Activated CD8-positive, alpha-beta T cell treated with anti-CD3 and anti-CD28 coated beads for 36 hours (primary cell): ENCODE measurements at regions not wholly inside any gene's neighbourhood (a gene's known extent, or its start where the extent isn't known, plus 50 kb on each side); places are given as distances from the start of the nearest gene placed in this dataset.

ENCODE experiments used
- ATAC-seq: fragments of 200-7000 bp; cut with Tn5 transposase; one replicate; pipeline ENCODE4 v1.10.0; 2021; ENCODE audit warnings: mild to moderate bottlenecking, moderate library complexity
- CTCF ChIA-PET: fragments of 350-600 bp; sonication (Branson Sonifier 250); formaldehyde crosslinking; loops from one replicate; lab custom pipeline; 2021; ENCODE audit warnings: antibody characterized with exemption; lab: Charles Lee
- POLR2A ChIA-PET: fragments of 350-600 bp; sonication (Branson Sonifier 250); formaldehyde crosslinking; loops from one replicate; lab custom pipeline; 2021; ENCODE audit warnings: antibody characterized with exemption; lab: Charles Lee
- DNase-seq: peaks from one replicate; pipeline ENCODE4 v3.0.0-alpha.2; 2020
- H3K27ac Mint-ChIP-seq: one replicate; pipeline ENCODE4 v1.8.0; 2021; ENCODE audit warnings: mild to moderate bottlenecking, mixed read lengths
- H3K27me3 Mint-ChIP-seq: one replicate; pipeline ENCODE4 v1.8.0; 2021; ENCODE audit warnings: mixed read lengths
- H3K36me3 Mint-ChIP-seq: one replicate; pipeline ENCODE4 v1.8.0; 2021; ENCODE audit warnings: low read depth, mixed read lengths
- H3K4me1 Mint-ChIP-seq: one replicate; pipeline ENCODE4 v1.8.0; 2021; ENCODE audit warnings: low read depth, mixed read lengths
- H3K4me3 Mint-ChIP-seq: one replicate; pipeline ENCODE4 v1.8.0; 2021; ENCODE audit warnings: mild to moderate bottlenecking, moderate library complexity, mixed read lengths
- H3K9me3 Mint-ChIP-seq: one replicate; pipeline ENCODE4 v1.8.0; 2021; ENCODE audit warnings: mixed read lengths
- intact Hi-C: fragments of 100-400 bp; cut with micrococcal nuclease; formaldehyde crosslinking; loops from one replicate; pipeline ENCODE4 v1.10.0; 2022
- TF ChIP-seq, protein P1 (sequence below): fragments of 200-600 bp; IDR thresholded peaks from one replicate; pipeline ENCODE4 v1.8.0; 2022; ENCODE audit warnings: antibody characterized with exemption, mild to moderate bottlenecking

DNA sequence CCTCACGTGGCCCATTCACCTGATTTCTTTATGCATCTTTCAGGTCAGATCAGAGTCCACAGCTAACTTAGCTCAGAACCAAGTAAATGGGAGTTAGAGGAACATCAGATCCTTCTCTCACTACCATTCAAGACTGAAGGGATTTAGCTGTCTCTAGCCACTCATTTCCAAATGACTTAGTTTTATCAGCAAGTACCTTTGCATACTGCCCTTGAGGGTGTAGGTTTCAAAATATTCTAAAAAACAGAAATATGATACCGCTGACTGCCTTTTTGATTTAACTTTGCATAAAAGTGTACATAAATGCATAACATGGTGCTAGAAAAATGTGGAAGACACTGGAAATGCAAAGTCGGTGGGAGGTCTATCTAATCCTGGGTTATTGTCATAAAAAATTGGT is 500.6 kb upstream of the CHORDC1 start:
- Mint-ChIP-seq H3K4me1 (no peaks in the 10 kb centered on the region), H3K27me3 (no peaks in the 10 kb centered on the region), H3K36me3 (no peaks in the 10 kb centered on the region), H3K9me3 (peaks cover 5% of the 10 kb centered on the region), H3K4me3 (no peak overlapping the region), H3K27ac (no peak overlapping the region)
- intact Hi-C loops, result no loop called here
- ChIA-PET POLR2A (no interaction called here), CTCF (no interaction called here)
- no peak for ATAC-seq
- TF ChIP-seq, protein P1, sequence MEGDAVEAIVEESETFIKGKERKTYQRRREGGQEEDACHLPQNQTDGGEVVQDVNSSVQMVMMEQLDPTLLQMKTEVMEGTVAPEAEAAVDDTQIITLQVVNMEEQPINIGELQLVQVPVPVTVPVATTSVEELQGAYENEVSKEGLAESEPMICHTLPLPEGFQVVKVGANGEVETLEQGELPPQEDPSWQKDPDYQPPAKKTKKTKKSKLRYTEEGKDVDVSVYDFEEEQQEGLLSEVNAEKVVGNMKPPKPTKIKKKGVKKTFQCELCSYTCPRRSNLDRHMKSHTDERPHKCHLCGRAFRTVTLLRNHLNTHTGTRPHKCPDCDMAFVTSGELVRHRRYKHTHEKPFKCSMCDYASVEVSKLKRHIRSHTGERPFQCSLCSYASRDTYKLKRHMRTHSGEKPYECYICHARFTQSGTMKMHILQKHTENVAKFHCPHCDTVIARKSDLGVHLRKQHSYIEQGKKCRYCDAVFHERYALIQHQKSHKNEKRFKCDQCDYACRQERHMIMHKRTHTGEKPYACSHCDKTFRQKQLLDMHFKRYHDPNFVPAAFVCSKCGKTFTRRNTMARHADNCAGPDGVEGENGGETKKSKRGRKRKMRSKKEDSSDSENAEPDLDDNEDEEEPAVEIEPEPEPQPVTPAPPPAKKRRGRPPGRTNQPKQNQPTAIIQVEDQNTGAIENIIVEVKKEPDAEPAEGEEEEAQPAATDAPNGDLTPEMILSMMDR, result no peak
- DNase-seq, result no peak

DNA sequence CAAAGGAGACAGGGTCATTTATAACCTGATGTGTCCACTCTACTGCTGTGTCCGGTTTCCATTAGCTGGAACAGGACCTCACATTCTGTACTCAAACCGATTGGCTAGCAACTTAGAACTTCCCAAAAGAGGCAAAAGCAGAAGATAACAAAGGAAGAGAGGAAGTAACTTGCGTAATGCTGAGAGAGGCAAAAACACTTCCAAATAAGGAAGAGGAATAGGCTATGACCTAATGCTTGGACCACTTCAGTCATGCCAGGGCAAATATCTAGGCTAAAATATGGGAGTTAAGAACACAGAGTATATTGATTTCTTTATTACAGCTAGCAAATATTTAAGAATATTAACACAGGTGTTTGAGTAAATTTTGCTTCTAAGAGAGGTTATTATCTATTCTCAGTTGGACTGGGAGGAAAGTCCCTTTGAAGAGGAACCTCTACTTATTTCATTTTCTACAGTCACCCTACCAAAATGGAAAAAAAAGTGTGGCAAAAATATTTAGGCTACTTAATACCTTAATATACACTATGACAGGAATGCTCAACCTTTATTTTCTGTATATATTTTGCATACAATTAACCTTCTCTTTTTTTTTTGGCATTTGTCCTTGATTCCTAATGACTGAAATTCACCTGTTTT is 499.8 kb upstream of the CHORDC1 start:
- no peak overlapping the region for H3K4me3 Mint-ChIP-seq
- POLR2A ChIA-PET, result no interaction called here

DNA sequence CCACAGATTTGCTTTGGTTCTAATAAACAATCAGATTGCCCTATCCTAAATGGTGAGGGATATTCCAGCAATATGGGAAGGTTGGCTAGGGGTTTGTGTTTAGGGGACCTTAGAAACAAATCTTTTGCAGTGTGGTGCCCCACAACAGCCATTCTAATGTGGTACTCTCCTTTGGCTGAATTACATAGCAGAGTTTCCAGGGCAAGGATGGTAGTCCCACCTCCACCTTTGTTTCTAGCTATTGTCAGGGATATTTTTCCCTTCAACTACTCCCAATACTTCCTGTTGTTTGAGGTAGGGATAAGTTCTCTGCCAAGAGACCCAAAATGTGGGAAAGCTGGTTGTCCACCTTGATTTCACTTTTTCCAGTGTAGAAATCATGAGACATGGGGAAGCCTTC is 494.7 kb upstream of the CHORDC1 start:
- DNase-seq (no peak), ATAC-seq (no peak)
- H3K4me1 Mint-ChIP-seq, result no peaks in the 10 kb centered on the region
- H3K9me3 Mint-ChIP-seq, result peaks cover 17% of the 10 kb centered on the region
- H3K4me3 Mint-ChIP-seq, result no peak overlapping the region
- H3K36me3 Mint-ChIP-seq, result no peaks in the 10 kb centered on the region
- intact Hi-C loops, result no loop called here
- ChIA-PET CTCF (no interaction called here), POLR2A (no interaction called here)
- H3K27me3 Mint-ChIP-seq, result no peaks in the 10 kb centered on the region
- no peak overlapping the region for H3K27ac Mint-ChIP-seq
- TF ChIP-seq, protein P1, result no peak

More for the DNA sequence above, 499.8 kb upstream of the CHORDC1 start:
- no peaks in the 10 kb centered on the region for H3K4me1 Mint-ChIP-seq
- H3K27ac Mint-ChIP-seq, result no peak overlapping the region
- H3K27me3 Mint-ChIP-seq, result no peaks in the 10 kb centered on the region
- intact Hi-C loops, result no loop called here
- DNase-seq (no peak), ATAC-seq (no peak)
- no peaks in the 10 kb centered on the region for H3K36me3 Mint-ChIP-seq
- CTCF ChIA-PET, result no interaction called here
- TF ChIP-seq, protein P1, result no peak
- peaks cover 4% of the 10 kb centered on the region for H3K9me3 Mint-ChIP-seq

DNA sequence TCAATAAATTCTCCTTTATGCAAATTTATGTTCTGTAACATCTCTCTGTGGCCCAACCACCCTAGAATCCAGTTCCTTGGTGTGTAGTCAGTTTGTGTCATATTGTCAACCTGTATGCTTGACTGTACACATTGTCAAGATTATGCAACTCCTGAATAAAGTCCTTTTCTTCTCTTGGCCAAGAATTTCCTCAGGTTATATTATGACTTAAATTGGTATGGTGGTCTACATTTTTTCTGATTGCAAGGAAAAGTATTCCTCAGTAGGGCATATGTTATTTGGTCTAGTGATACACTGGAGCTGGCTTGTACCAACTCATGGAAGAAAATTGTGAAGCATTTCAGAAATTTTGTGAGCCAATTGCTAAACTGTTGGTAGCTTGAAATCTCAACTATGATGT is 482.8 kb upstream of the CHORDC1 start:
- no peak for ATAC-seq

DNA sequence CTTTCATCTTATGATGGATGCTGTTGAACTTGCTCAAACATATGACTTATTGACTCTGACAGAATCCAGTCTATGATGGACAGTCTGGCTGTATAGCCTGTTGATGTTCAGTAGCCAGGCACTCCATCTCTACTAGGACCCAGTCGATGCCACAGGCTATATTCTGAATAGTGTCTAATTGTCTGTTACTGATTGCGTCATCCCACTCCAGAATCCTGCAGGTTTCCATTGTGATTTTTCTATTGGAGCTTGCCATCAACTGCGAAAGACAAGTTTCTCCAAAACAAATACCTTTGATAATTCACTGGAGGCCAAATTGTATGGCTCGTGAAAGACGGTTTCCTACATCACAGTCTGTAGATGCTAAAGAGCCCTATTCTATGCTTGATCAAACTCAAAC is 481.7 kb upstream of the CHORDC1 start:
- CTCF ChIA-PET, result no interaction called here
- H3K36me3 Mint-ChIP-seq, result no peaks in the 10 kb centered on the region
- TF ChIP-seq, protein P1, result no peak
- H3K27ac Mint-ChIP-seq, result no peak overlapping the region
- no peaks in the 10 kb centered on the region for H3K27me3 Mint-ChIP-seq
- POLR2A ChIA-PET, result no interaction called here
- no peak overlapping the region for H3K4me3 Mint-ChIP-seq
- DNase-seq (no peak), ATAC-seq (no peak)
- intact Hi-C loops, result no loop called here
- H3K9me3 Mint-ChIP-seq, result peaks cover 14% of the 10 kb centered on the region
- H3K4me1 Mint-ChIP-seq, result no peaks in the 10 kb centered on the region

More for the DNA sequence above, 482.8 kb upstream of the CHORDC1 start:
- no peak for DNase-seq
- ChIA-PET POLR2A (no interaction called here), CTCF (no interaction called here)
- Mint-ChIP-seq H3K9me3 (peaks cover 15% of the 10 kb centered on the region), H3K4me3 (no peak overlapping the region), H3K4me1 (no peaks in the 10 kb centered on the region), H3K27me3 (no peaks in the 10 kb centered on the region), H3K27ac (no peak overlapping the region), H3K36me3 (no peaks in the 10 kb centered on the region)
- TF ChIP-seq, protein P1, result no peak
- intact Hi-C loops, result no loop called here
